ENCODE measurements at regions not wholly inside any gene's neighbourhood (a gene's known extent, or its start where the extent isn't known, plus 50 kb on each side); places are given as distances from the start of the nearest gene placed in this dataset.

GRCh38 chr14:85732031-85732430 is 202.1 kb downstream of the FLRT2 start:
- H3K36me3 ChIP-seq, result no peaks in the 10 kb centered on the region
- no peaks in the 10 kb centered on the region for H3K9me3 ChIP-seq
- no peaks in the 10 kb centered on the region for H3K4me1 ChIP-seq
- no peak for TF ChIP-seq POLR2A (IDR thresholded peaks at IDR 0.05)
- TF ChIP-seq, protein P1, sequence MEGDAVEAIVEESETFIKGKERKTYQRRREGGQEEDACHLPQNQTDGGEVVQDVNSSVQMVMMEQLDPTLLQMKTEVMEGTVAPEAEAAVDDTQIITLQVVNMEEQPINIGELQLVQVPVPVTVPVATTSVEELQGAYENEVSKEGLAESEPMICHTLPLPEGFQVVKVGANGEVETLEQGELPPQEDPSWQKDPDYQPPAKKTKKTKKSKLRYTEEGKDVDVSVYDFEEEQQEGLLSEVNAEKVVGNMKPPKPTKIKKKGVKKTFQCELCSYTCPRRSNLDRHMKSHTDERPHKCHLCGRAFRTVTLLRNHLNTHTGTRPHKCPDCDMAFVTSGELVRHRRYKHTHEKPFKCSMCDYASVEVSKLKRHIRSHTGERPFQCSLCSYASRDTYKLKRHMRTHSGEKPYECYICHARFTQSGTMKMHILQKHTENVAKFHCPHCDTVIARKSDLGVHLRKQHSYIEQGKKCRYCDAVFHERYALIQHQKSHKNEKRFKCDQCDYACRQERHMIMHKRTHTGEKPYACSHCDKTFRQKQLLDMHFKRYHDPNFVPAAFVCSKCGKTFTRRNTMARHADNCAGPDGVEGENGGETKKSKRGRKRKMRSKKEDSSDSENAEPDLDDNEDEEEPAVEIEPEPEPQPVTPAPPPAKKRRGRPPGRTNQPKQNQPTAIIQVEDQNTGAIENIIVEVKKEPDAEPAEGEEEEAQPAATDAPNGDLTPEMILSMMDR (IDR thresholded peaks at IDR 0.05), result no peak
- H3K27me3 ChIP-seq, result no peaks in the 10 kb centered on the region
- 27 to 42% methylated on average over 1 of the region's 1 CpG for WGBS, 2 donors
- intact Hi-C loops (cut with DNase I), result no loop called here
- no peak overlapping the region for H3K27ac ChIP-seq
- H3K4me3 ChIP-seq, result no peak overlapping the region
- no peak for DNase-seq

GRCh38 chr14:85731186-85731585 is 201.2 kb downstream of the FLRT2 start:
- TF ChIP-seq POLR2A (IDR thresholded peaks at IDR 0.05), result no peak

GRCh38 chr14:85728476-85729065 is 198.6 kb downstream of the FLRT2 start:
- intact Hi-C loops (cut with DNase I), result no loop called here
- TF ChIP-seq, protein P1 (IDR thresholded peaks at IDR 0.05), result no peak
- no peak for TF ChIP-seq POLR2A (IDR thresholded peaks at IDR 0.05)
- Histone ChIP-seq H3K27me3 (no peaks in the 10 kb centered on the region), H3K4me3 (no peak overlapping the region), H3K27ac (no peak overlapping the region), H3K36me3 (no peaks in the 10 kb centered on the region), H3K9me3 (no peaks in the 10 kb centered on the region), H3K4me1 (no peaks in the 10 kb centered on the region)
- no peak for DNase-seq
- WGBS, 2 donors, result 47 to 60% methylated on average over 3 of the region's 3 CpGs

More at GRCh38 chr14:85731186-85731585, 201.2 kb downstream of the FLRT2 start:
- Histone ChIP-seq H3K27me3 (no peaks in the 10 kb centered on the region), H3K4me1 (no peaks in the 10 kb centered on the region), H3K27ac (no peak overlapping the region), H3K36me3 (no peaks in the 10 kb centered on the region), H3K9me3 (no peaks in the 10 kb centered on the region), H3K4me3 (no peak overlapping the region)
- no peak for DNase-seq
- intact Hi-C loops (cut with DNase I), result no loop called here

- H3K27me3 ChIP-seq, result no peaks in the 10 kb centered on the region
- 50 to 84% methylated on average over 1 of the region's 1 CpG for WGBS, 2 donors
- no peak for DNase-seq
- H3K9me3 ChIP-seq, result no peaks in the 10 kb centered on the region
- no peaks in the 10 kb centered on the region for H3K4me1 ChIP-seq
- TF ChIP-seq POLR2A (IDR thresholded peaks at IDR 0.05), result no peak
- TF ChIP-seq, protein P1 (IDR thresholded peaks at IDR 0.05), result no peak
- no peak overlapping the region for H3K4me3 ChIP-seq
- intact Hi-C loops (cut with DNase I), result no loop called here
- H3K27ac ChIP-seq, result no peak overlapping the region
- no peaks in the 10 kb centered on the region for H3K36me3 ChIP-seq
Observed at GRCh38 chr14:85714069-85714468, 184.1 kb downstream of the FLRT2 start.

DNA sequence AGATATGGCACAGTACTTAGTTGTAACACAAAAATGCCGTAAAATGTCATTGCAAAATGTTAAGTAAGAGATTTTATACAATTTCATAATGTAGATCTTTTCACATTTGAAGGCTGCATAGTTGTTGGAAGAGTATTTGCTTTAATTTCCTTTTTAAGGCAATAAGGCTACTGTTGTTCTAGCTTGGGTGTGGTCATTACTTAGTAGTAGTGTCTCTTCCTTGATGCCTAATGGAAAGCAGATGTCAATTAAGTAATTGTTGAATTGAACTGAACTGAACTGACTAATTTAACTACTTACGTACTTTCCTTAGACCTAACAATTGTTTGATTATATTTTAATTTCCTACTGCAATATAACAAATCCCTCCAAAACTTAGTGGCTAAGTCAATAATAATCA is 181.7 kb downstream of the FLRT2 start:
- no peak for DNase-seq
- Histone ChIP-seq H3K9me3 (no peaks in the 10 kb centered on the region), H3K36me3 (no peaks in the 10 kb centered on the region), H3K4me1 (no peaks in the 10 kb centered on the region), H3K27ac (no peak overlapping the region), H3K27me3 (no peaks in the 10 kb centered on the region), H3K4me3 (no peak overlapping the region)
- intact Hi-C loops (cut with DNase I), result no loop called here
- 70 to 91% methylated on average over 2 of the region's 2 CpGs for WGBS, 2 donors
- TF ChIP-seq POLR2A (IDR thresholded peaks at IDR 0.05), result no peak
- TF ChIP-seq, protein P1 (IDR thresholded peaks at IDR 0.05), result no peak

All from esophagus squamous epithelium (tissue), 5 donors.